GM19099 (cell line): ENCODE measurements at regions not wholly inside any gene's neighbourhood (a gene's known extent, or its start where the extent isn't known, plus 50 kb on each side); places are given as distances from the start of the nearest gene placed in this dataset.

Experiments
- POLR2A ChIP-seq: IDR thresholded peaks from 3 replicates; pipeline ENCODE4 v1.6.1; 2011; ENCODE audit warnings: low read depth; ENCODE audit not compliant: insufficient read length; ENCODE audit errors: extremely low read depth

GRCh38 chr1:222028116-222028515, 286.2 kb upstream of the DUSP10 start:
- TF ChIP-seq POLR2A: no peak

GRCh38 chr1:222026280-222026679, 284.4 kb upstream of the DUSP10 start:
- TF ChIP-seq POLR2A: no peak

- TF ChIP-seq POLR2A: no peak
Measured at GRCh38 chr1:222023025-222023424, 281.1 kb upstream of the DUSP10 start.

GRCh38 chr1:222021129-222021528, 279.2 kb upstream of the DUSP10 start:
- no peak for TF ChIP-seq POLR2A

GRCh38 chr1:222020553-222020952, 278.7 kb upstream of the DUSP10 start:
- no peak for TF ChIP-seq POLR2A

GRCh38 chr1:222019029-222019428, 277.1 kb upstream of the DUSP10 start:
- TF ChIP-seq POLR2A: no peak

- no peak for TF ChIP-seq POLR2A
Measured at GRCh38 chr1:222018041-222018440, 276.2 kb upstream of the DUSP10 start.

GRCh38 chr1:222015686-222016085, 273.8 kb upstream of the DUSP10 start:
- no peak for TF ChIP-seq POLR2A

- no peak for TF ChIP-seq POLR2A
Measured at GRCh38 chr1:222014001-222014400, 272.1 kb upstream of the DUSP10 start.

GRCh38 chr1:222012816-222013215, 270.9 kb upstream of the DUSP10 start:
- TF ChIP-seq POLR2A: no peak

GRCh38 chr1:222010306-222010705, 268.4 kb upstream of the DUSP10 start:
- TF ChIP-seq POLR2A: no peak

- TF ChIP-seq POLR2A: no peak
Measured at GRCh38 chr1:222009105-222009730, 267.3 kb upstream of the DUSP10 start.

- no peak for TF ChIP-seq POLR2A
Measured at GRCh38 chr1:222006715-222007114, 264.8 kb upstream of the DUSP10 start.

GRCh38 chr1:222004784-222005183, 262.9 kb upstream of the DUSP10 start:
- no peak for TF ChIP-seq POLR2A

GRCh38 chr1:222004034-222004433, 262.1 kb upstream of the DUSP10 start:
- no peak for TF ChIP-seq POLR2A

GRCh38 chr1:222002503-222002902, 260.6 kb upstream of the DUSP10 start:
- TF ChIP-seq POLR2A: no peak

GRCh38 chr1:222000131-222000530, 258.2 kb upstream of the DUSP10 start:
- TF ChIP-seq POLR2A: no peak
